Esophagus muscularis mucosa (tissue), 4 donors: ENCODE measurements at regions not wholly inside any gene's neighbourhood (a gene's known extent, or its start where the extent isn't known, plus 50 kb on each side); places are given as distances from the start of the nearest gene placed in this dataset.

ENCODE experiments used
- DNase-seq: peaks from one replicate; pipeline ENCODE4 v3.0.0-alpha.2; 2017; ENCODE audit errors: extremely low spot score
- H3K27ac ChIP-seq, 4 donors: fragments of 200-600 bp; sonication (generic); replicated peaks in 1 of 4; 1 replicate in 3 of 4; 2 replicates in 1 of 4; pipeline ENCODE4 v1.5.1; 2016 to 2019; ENCODE audit warnings: mild to moderate bottlenecking in 1 of 4
- H3K27me3 ChIP-seq, 4 donors: fragments of 200-600 bp; sonication (generic); one replicate each; pipeline versions ENCODE4 v1.5.1 to v1.6.0; 2016 to 2019
- H3K36me3 ChIP-seq, 4 donors: fragments of 200-600 bp; sonication (generic); one replicate each; pipeline ENCODE4 v1.5.1; 2016 to 2019
- H3K4me1 ChIP-seq, 4 donors: fragments of 200-600 bp; sonication (generic); one replicate each; pipeline ENCODE4 v1.5.1; 2016 to 2019
- H3K4me3 ChIP-seq, 4 donors: fragments of 200-600 bp; sonication (generic); 1 replicate in 2 of 4; 2 replicates in 2 of 4; pipeline ENCODE4 v1.5.1; 2016 to 2019; ENCODE audit warnings: mild to moderate bottlenecking in 4 of 4, moderate library complexity in 1 of 4
- H3K9me3 ChIP-seq, 4 donors: fragments of 200-600 bp; sonication (generic); 1 replicate in 3 of 4; 2 replicates in 1 of 4; pipeline ENCODE4 v1.5.1; 2016 to 2019
- EP300 ChIP-seq: sonication (generic); formaldehyde crosslinking; IDR thresholded peaks from one replicate; pipeline ENCODE4 v1.6.1; 2017; ENCODE audit warnings: antibody characterized with exemption
- POLR2A ChIP-seq: fragments of 450-650 bp; IDR thresholded peaks from one replicate; pipeline ENCODE4 v1.6.1; 2017; ENCODE audit warnings: antibody characterized with exemption, moderate library complexity, mild to moderate bottlenecking, low read depth
- POLR2AphosphoS5 ChIP-seq, 2 donors: sonication (generic); formaldehyde crosslinking; IDR thresholded peaks; one replicate each; pipeline ENCODE4 v1.6.1; 2017; ENCODE audit warnings: antibody characterized with exemption in 2 of 2
- WGBS: methylation state at CpG from one replicate; pipeline ENCODE4 v1.1.5; 2018; 5-methylcytosine and 5-hydroxymethylcytosine counted together
- intact Hi-C: fragments of 100-400 bp; cut with DNase I; formaldehyde crosslinking; loops from one replicate; pipeline ENCODE4 v1.15.1; 2023
- TF ChIP-seq, protein P1 (sequence below), 3 experiments: fragments of 200-600 bp in 2 of 3; fragments of 450-650 bp in 1 of 3; sonication (generic) in 2 of 3; IDR thresholded peaks; one replicate each; pipeline ENCODE4 v1.5.1; 2017 to 2019; ENCODE audit warnings: antibody characterized with exemption in 3 of 3, mild to moderate bottlenecking in 2 of 3, moderate library complexity in 1 of 3

DNA sequence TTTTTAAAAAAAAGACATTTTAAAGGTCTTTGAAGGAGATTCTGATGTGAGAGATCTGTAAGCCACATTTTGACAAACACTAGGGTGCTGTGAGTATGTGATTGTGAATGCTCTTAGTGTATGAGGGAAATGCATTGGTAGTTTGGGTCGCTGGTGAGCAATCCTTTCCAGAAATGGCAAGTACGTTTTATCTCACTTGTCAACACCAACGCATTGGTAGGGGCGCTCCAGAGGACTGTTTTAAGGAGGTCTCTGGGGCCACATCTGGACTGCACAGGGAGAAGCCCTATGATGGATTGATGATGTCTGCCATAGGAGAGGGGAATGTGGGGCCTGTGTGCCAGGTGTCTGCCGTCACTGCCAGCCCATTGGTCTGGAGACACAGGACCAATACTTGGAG, 522.6 kb downstream of the BNC2 start:
- H3K4me3 ChIP-seq = no peak overlapping the region
- 85% methylated on average over 4 of the region's 5 CpGs for WGBS
- intact Hi-C loops = no loop called here

DNA sequence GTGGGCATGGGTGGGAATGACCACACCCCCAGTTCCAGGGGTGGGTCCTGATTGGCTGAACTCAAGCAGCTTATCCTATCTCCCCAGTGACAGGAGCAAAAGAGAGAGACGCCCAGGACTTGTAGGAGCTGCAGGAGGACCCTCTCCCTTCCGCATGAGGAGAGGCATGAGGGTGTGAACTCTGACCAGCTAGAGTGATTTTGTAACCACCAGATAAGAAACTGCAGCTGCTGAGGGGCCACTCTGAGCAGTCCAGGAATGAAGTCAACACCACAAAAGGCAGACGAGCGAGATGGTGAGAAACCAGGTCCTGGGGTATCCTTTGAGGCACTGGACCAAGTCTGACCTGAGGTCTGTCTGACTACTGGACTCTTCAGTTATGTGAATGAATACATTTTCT, 521.9 kb downstream of the BNC2 start:
- H3K27ac ChIP-seq = no peak overlapping the region
- 77% methylated on average over 4 of the region's 4 CpGs for WGBS
- no peaks in the 10 kb centered on the region for H3K27me3 ChIP-seq
- H3K4me1 ChIP-seq = peaks cover 6 to 10% (median 7%) of the 10 kb centered on the region in 4 donors
- intact Hi-C loops = no loop called here
- DNase-seq = no peak
- no peaks in the 10 kb centered on the region for H3K9me3 ChIP-seq
- TF ChIP-seq, protein P1, sequence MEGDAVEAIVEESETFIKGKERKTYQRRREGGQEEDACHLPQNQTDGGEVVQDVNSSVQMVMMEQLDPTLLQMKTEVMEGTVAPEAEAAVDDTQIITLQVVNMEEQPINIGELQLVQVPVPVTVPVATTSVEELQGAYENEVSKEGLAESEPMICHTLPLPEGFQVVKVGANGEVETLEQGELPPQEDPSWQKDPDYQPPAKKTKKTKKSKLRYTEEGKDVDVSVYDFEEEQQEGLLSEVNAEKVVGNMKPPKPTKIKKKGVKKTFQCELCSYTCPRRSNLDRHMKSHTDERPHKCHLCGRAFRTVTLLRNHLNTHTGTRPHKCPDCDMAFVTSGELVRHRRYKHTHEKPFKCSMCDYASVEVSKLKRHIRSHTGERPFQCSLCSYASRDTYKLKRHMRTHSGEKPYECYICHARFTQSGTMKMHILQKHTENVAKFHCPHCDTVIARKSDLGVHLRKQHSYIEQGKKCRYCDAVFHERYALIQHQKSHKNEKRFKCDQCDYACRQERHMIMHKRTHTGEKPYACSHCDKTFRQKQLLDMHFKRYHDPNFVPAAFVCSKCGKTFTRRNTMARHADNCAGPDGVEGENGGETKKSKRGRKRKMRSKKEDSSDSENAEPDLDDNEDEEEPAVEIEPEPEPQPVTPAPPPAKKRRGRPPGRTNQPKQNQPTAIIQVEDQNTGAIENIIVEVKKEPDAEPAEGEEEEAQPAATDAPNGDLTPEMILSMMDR (IDR thresholded peaks at IDR 0.05) = no peak
- TF ChIP-seq POLR2AphosphoS5 (IDR thresholded peaks at IDR 0.05) (no peak), POLR2A (no peak), EP300 (no peak)
- H3K36me3 ChIP-seq = no peaks in the 10 kb centered on the region
- H3K4me3 ChIP-seq = no peak overlapping the region

More for the DNA sequence above, 522.6 kb downstream of the BNC2 start:
- DNase-seq = no peak
- peaks cover 12 to 16% (median 13%) of the 10 kb centered on the region in 4 donors for H3K4me1 ChIP-seq
- no peaks in the 10 kb centered on the region for H3K36me3 ChIP-seq
- no peak for TF ChIP-seq EP300
- TF ChIP-seq, protein P1 (IDR thresholded peaks at IDR 0.05) = no peak
- no peak overlapping the region for H3K27ac ChIP-seq
- H3K9me3 ChIP-seq = no peaks in the 10 kb centered on the region
- no peaks in the 10 kb centered on the region for H3K27me3 ChIP-seq

DNA sequence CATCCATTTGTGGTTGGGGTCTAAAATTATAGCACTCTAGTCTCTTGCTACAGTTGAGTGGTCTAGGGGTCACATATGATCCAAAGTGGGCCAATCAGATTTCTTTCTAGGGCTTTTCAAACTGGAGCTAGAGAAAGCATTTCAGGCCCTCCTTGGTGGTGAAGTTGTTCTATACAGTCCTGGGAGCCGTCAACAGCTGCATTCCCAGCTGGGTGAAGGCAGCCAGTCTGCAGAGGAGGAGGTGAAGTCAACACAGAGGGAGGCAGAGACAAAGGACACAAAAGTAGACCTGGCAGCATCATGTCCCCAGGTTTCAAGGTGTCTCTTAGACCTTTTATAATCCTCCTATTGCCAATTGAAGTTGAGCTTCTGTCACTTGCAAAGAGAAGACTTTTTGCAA, 518.2 kb downstream of the BNC2 start:
- H3K4me1 ChIP-seq = peaks cover 0 to 3% (median 0%) of the 10 kb centered on the region in 4 donors
- H3K36me3 ChIP-seq = no peaks in the 10 kb centered on the region
- H3K4me3 ChIP-seq = no peak overlapping the region
- 100% methylated on average over 1 of the region's 1 CpG for WGBS
- intact Hi-C loops = no loop called here
- TF ChIP-seq POLR2AphosphoS5 (IDR thresholded peaks at IDR 0.05) (no peak), POLR2A (no peak), EP300 (no peak)
- TF ChIP-seq, protein P1 (IDR thresholded peaks at IDR 0.05) = no peak
- no peak overlapping the region for H3K27ac ChIP-seq
- H3K27me3 ChIP-seq = no peaks in the 10 kb centered on the region
- DNase-seq = no peak
- H3K9me3 ChIP-seq = no peaks in the 10 kb centered on the region

DNA sequence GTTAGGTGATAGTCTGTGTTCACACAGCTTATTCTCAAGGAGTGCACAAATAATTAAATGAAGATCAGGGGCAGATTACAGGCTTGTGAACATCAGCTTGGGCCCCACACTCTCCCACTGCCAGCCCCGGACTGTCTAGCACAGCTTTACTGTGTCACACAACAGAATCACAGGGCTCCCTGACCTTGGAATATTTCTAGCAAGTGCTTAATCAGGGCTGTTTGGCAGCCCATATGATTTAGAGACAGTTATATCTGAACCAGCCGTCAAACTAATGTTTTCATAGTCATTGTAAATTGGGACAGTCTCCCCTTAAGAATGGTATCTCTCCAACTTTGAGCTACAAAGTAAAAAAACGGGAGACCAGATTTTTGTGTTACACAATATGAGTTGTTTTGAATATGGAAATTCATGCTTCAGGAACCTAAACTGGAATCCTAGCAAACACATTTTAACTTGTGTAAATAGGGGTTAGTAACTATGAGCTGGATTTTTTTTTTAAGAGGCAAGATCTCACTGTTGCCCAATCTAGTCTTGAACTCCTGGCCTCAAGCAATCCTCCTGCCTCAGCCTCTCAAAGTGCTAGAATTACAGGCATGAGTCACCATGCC, 517.6 kb downstream of the BNC2 start:
- WGBS = 41% methylated on average over 3 of the region's 3 CpGs
- intact Hi-C loops = no loop called here
- no peak for DNase-seq
- no peak for TF ChIP-seq EP300
- TF ChIP-seq POLR2AphosphoS5 (IDR thresholded peaks at IDR 0.05) = no peak
- no peaks in the 10 kb centered on the region for H3K27me3 ChIP-seq
- H3K27ac ChIP-seq = no peak overlapping the region
- H3K4me3 ChIP-seq = no peak overlapping the region
- no peaks in the 10 kb centered on the region for H3K36me3 ChIP-seq
- peaks cover 0 to 4% (median 2%) of the 10 kb centered on the region in 4 donors for H3K4me1 ChIP-seq
- H3K9me3 ChIP-seq = no peaks in the 10 kb centered on the region

DNA sequence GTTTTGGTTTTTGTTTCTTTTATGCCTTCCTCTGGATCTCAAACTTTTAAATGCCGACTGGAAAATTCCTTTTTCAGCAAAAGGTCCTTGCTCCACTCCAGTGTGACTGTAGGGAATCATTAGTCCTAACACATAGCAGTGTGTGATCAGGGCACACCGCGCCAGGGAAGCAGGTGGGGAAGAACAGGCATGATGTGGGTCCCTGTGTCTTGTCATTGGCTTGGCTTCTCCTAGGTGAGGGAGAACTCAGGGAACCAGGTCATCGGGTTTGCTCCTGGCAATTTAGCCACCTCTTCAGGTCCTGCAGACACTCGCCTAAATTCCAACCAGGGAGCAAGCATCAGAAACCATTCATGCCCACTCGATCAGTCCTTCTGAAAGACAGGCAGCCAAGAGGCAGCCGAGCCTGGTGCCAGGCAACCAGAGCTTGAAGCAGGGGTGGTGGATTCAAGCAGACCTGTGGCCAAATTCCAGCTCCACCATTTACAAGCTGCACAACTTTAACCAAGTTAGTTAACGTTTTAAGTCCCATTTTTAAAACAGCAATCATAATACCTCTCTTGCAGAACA, 514.2 kb downstream of the BNC2 start:
- H3K4me1 ChIP-seq = peaks cover 0 to 7% (median 2%) of the 10 kb centered on the region in 4 donors
- intact Hi-C loops = no loop called here
- TF ChIP-seq POLR2AphosphoS5 (IDR thresholded peaks at IDR 0.05) (no peak), POLR2A (no peak), EP300 (no peak)
- TF ChIP-seq, protein P1 (IDR thresholded peaks at IDR 0.05) = no peak
- no peaks in the 10 kb centered on the region for H3K9me3 ChIP-seq
- no peak overlapping the region for H3K4me3 ChIP-seq
- WGBS = 80% methylated on average over 7 of the region's 8 CpGs
- H3K27me3 ChIP-seq = no peaks in the 10 kb centered on the region
- H3K27ac ChIP-seq = no peak overlapping the region
- no peak for DNase-seq
- H3K36me3 ChIP-seq = no peaks in the 10 kb centered on the region
